H1 (cell line): ENCODE measurements at regions not wholly inside any gene's neighbourhood (a gene's known extent, or its start where the extent isn't known, plus 50 kb on each side); places are given as distances from the start of the nearest gene placed in this dataset.

Source experiments
- CTCF ChIA-PET: fragments of 300-600 bp; sonication (Branson Sonifier 250); formaldehyde crosslinking; loops from one replicate; lab custom pipeline; 2021; ENCODE audit not compliant: partially characterized antibody; lab: Charles Lee
- POLR2A ChIA-PET: fragments of 300-600 bp; sonication (Branson Sonifier 250); formaldehyde crosslinking; loops from one replicate; lab custom pipeline; 2021; ENCODE audit warnings: inconsistent platforms; ENCODE audit not compliant: partially characterized antibody; lab: Charles Lee
- DNase-seq, 2 experiments: peaks; one replicate each; pipeline versions ENCODE4 v3.0.0 to v3.0.0-alpha.2; 2010 to 2022; ENCODE audit warnings: low spot score in 2 of 2, low read depth in 1 of 2, mixed read lengths in 1 of 2
- FAIRE-seq: peaks from 2 replicates; lab custom pipeline; 2011; peaks lifted over from hg19 to GRCh38; lab: Jason Lieb, UNC
- H2AFZ ChIP-seq: 2 replicates; pipeline ENCODE4 v1.8.1; 2012; ENCODE audit warnings: low read length, inconsistent platforms
- H2AK5ac ChIP-seq: 2 replicates; pipeline ENCODE4 v1.6.1; 2013; ENCODE audit warnings: low read depth, low read length
- H2BK120ac ChIP-seq: replicated peaks from 2 replicates; pipeline ENCODE3; 2013; ENCODE audit warnings: low read depth, low read length, inconsistent platforms
- H2BK12ac ChIP-seq: 2 replicates; pipeline ENCODE4 v1.6.1; 2013; ENCODE audit warnings: low read depth, low read length
- H2BK15ac ChIP-seq: 2 replicates; pipeline ENCODE4 v1.6.1; 2013; ENCODE audit warnings: low read length
- H2BK20ac ChIP-seq: 2 replicates; pipeline ENCODE4 v1.6.1; 2013; ENCODE audit warnings: low read length
- H2BK5ac ChIP-seq: 2 replicates; pipeline ENCODE4 v1.6.1; 2013; ENCODE audit warnings: low read depth, low read length
- H3K14ac ChIP-seq: 2 replicates; pipeline ENCODE4 v1.6.1; 2013; ENCODE audit warnings: inconsistent platforms; ENCODE audit not compliant: insufficient read length
- H3K18ac ChIP-seq: 2 replicates; pipeline ENCODE4 v1.6.1; 2013; ENCODE audit warnings: low read length; ENCODE audit errors: extremely low read depth
- H3K23ac ChIP-seq: 2 replicates; pipeline ENCODE4 v1.6.1; 2013; ENCODE audit warnings: inconsistent platforms; ENCODE audit not compliant: insufficient read length
- H3K23me2 ChIP-seq: 2 replicates; pipeline ENCODE4 v1.6.1; 2013; ENCODE audit warnings: low read depth, low read length
- H3K27ac ChIP-seq: 2 replicates; pipeline ENCODE4 v1.6.1; 2011; ENCODE audit warnings: low read depth, low read length, inconsistent platforms
- H3K27me3 ChIP-seq, 4 experiments: replicated peaks in 1 of 4; 1 replicate in 1 of 4; 2 replicates in 3 of 4; pipeline versions ENCODE4 v1.6.1 to v1.8.1; 2011 to 2013; ENCODE audit warnings: low read length in 3 of 4, mild to moderate bottlenecking in 3 of 4, inconsistent platforms in 2 of 4, mixed read lengths in 2 of 4, moderate library complexity in 1 of 4; ENCODE audit not compliant: control insufficient read depth in 3 of 4, insufficient read depth in 3 of 4; ENCODE audit errors: extremely low read depth in 1 of 4
- H3K36me3 ChIP-seq, 4 experiments: 2 replicates each; pipeline versions ENCODE4 v1.6.1 to v1.8.1; 2011 to 2013; ENCODE audit warnings: mild to moderate bottlenecking in 4 of 4, low read length in 3 of 4, moderate library complexity in 2 of 4, control low read depth in 1 of 4, inconsistent platforms in 1 of 4; ENCODE audit not compliant: insufficient read depth in 4 of 4, control insufficient read depth in 2 of 4
- H3K4ac ChIP-seq: replicated peaks from 2 replicates; pipeline ENCODE3; 2013; ENCODE audit warnings: low read length, low read depth, mixed read lengths, inconsistent platforms; ENCODE audit not compliant: insufficient read length
- H3K4me1 ChIP-seq, 4 experiments: replicated peaks in 1 of 4; 1 replicate in 1 of 4; 2 replicates in 3 of 4; pipeline versions ENCODE4 v1.6.1 to v1.8.1; 2011 to 2013; ENCODE audit warnings: low read length in 3 of 4, inconsistent platforms in 2 of 4, mixed read lengths in 1 of 4; ENCODE audit not compliant: insufficient read depth in 4 of 4, control insufficient read depth in 3 of 4
- H3K4me2 ChIP-seq, 2 experiments: 2 replicates each; pipeline versions ENCODE4 v1.6.1 to v1.8.1; 2011 to 2013; ENCODE audit warnings: low read depth in 2 of 2, low read length in 2 of 2, control low read depth in 1 of 2, inconsistent platforms in 1 of 2, mild to moderate bottlenecking in 1 of 2; ENCODE audit not compliant: insufficient read depth in 1 of 2
- H3K4me3 ChIP-seq, 4 experiments: fragments of 200-600, 300-600 bp in 1 of 4; sonication (generic), shearing (Covaris generic), sonication (Bioruptor Twin) in 1 of 4; 2 replicates each; pipeline versions ENCODE4 v1.5.1 to v1.8.1; 2011 to 2016; ENCODE audit warnings: low read length in 4 of 4, low read depth in 3 of 4, control low read depth in 2 of 4, inconsistent platforms in 2 of 4, mild to moderate bottlenecking in 2 of 4, mixed read lengths in 1 of 4, moderate library complexity in 1 of 4; ENCODE audit not compliant: insufficient read depth in 2 of 4; ENCODE audit errors: extremely low read depth in 1 of 4
- H3K56ac ChIP-seq: replicated peaks from 2 replicates; pipeline ENCODE3; 2013; ENCODE audit warnings: low read depth, mild to moderate bottlenecking, mixed read lengths, low read length, inconsistent platforms; ENCODE audit not compliant: insufficient read length
- H3K79me1 ChIP-seq: 2 replicates; pipeline ENCODE4 v1.6.1; 2013; ENCODE audit warnings: low read depth, low read length, control low read depth
- H3K79me2 ChIP-seq, 2 experiments: 2 replicates each; pipeline versions ENCODE4 v1.6.1 to v1.8.1; 2012 to 2013; ENCODE audit warnings: low read length in 2 of 2, mild to moderate bottlenecking in 2 of 2, inconsistent platforms in 1 of 2; ENCODE audit not compliant: insufficient read depth in 2 of 2, control insufficient read depth in 1 of 2
- H3K9ac ChIP-seq, 4 experiments: replicated peaks in 1 of 4; 1 replicate in 1 of 4; 2 replicates in 3 of 4; pipeline versions ENCODE4 v1.6.1 to v1.8.1; 2011 to 2013; ENCODE audit warnings: low read depth in 3 of 4, low read length in 3 of 4, control low read depth in 2 of 4, mild to moderate bottlenecking in 2 of 4, moderate library complexity in 2 of 4, inconsistent platforms in 1 of 4; ENCODE audit errors: extremely low read depth in 1 of 4
- H3K9me3 ChIP-seq, 2 experiments: 2 replicates each; pipeline versions ENCODE4 v1.6.1 to v1.8.1; 2012 to 2013; ENCODE audit warnings: mild to moderate bottlenecking in 2 of 2, moderate library complexity in 2 of 2, control low read depth in 1 of 2, inconsistent platforms in 1 of 2, low read depth in 1 of 2, low read length in 1 of 2, mixed read lengths in 1 of 2; ENCODE audit not compliant: insufficient read depth in 2 of 2
- H4K20me1 ChIP-seq, 2 experiments: replicated peaks in 1 of 2; 2 replicates each; pipeline versions ENCODE3 to v1.8.1; 2011 to 2013; ENCODE audit warnings: inconsistent platforms in 2 of 2, low read length in 2 of 2, mild to moderate bottlenecking in 1 of 2; ENCODE audit not compliant: insufficient read depth in 2 of 2, control insufficient read depth in 1 of 2
- H4K5ac ChIP-seq: 2 replicates; pipeline ENCODE4 v1.6.1; 2013; ENCODE audit warnings: low read length, low read depth, mixed read lengths, inconsistent platforms; ENCODE audit not compliant: insufficient read length
- H4K8ac ChIP-seq: 2 replicates; pipeline ENCODE4 v1.8.0; 2013; ENCODE audit warnings: mild to moderate bottlenecking, moderate library complexity, low read length, inconsistent platforms; ENCODE audit not compliant: insufficient read depth; ENCODE audit errors: extremely low read depth
- H4K91ac ChIP-seq: replicated peaks from 2 replicates; pipeline ENCODE3; 2013; ENCODE audit warnings: low read length, mixed read lengths, inconsistent platforms; ENCODE audit not compliant: insufficient read length
- NANOG ChIP-seq: IDR thresholded peaks from 2 replicates; pipeline ENCODE4 v1.6.1; 2011; ENCODE audit warnings: low read length, low read depth, mild to moderate bottlenecking, inconsistent platforms; ENCODE audit not compliant: insufficient read depth, poor library complexity, severe bottlenecking
- RAD21 ChIP-seq, 2 experiments: IDR thresholded peaks in 1 of 2; conservative IDR thresholded peaks in 1 of 2; 2 replicates each; pipeline ENCODE4 v1.6.1; 2011; ENCODE audit warnings: low read depth in 2 of 2, low read length in 2 of 2, improper control_type of control experiment in 1 of 2, inconsistent platforms in 1 of 2, mild to moderate bottlenecking in 1 of 2, moderate library complexity in 1 of 2
- TAF7 ChIP-seq: optimal IDR thresholded peaks from 2 replicates; pipeline ENCODE3; 2011; ENCODE audit warnings: low read depth, mild to moderate bottlenecking, inconsistent platforms, low read length, moderate library complexity, borderline replicate concordance
- TF ChIP-seq, protein P1 (sequence below): IDR thresholded peaks from 2 replicates; pipeline ENCODE4 v1.6.1; 2012; ENCODE audit warnings: low read length, inconsistent platforms

DNA sequence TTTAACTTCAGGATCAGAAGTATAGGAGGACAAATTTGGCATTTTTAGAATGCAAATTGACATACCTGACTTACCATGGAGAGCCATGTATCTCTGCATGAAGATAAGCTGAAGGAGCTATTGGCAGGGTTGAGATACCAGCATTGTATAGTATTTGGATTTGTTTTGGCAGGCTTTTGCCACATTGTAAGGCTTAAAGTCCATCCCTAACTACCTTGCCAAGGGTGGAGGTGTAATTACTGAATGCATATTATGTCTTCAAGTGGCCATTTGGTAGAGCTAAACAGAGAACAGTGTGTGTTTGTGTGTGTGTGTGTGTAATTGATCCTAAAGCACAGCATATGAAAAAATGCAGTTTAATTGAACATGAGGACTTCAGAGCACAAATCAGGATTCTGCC, 324.7 kb downstream of the FAM170A start:
- no peaks in the 10 kb centered on the region for H3K27me3 ChIP-seq
- CTCF ChIA-PET = interaction anchor here (1.3 kb wide), 1 partner anchor 112 kb away, joined by 3 read pairs; no protein-coding TSS in a partner anchor
- H4K5ac ChIP-seq = no peak overlapping the region
- no peaks in the 10 kb centered on the region for H3K36me3 ChIP-seq
- no peaks in the 10 kb centered on the region for H4K20me1 ChIP-seq
- TF ChIP-seq, protein P1, sequence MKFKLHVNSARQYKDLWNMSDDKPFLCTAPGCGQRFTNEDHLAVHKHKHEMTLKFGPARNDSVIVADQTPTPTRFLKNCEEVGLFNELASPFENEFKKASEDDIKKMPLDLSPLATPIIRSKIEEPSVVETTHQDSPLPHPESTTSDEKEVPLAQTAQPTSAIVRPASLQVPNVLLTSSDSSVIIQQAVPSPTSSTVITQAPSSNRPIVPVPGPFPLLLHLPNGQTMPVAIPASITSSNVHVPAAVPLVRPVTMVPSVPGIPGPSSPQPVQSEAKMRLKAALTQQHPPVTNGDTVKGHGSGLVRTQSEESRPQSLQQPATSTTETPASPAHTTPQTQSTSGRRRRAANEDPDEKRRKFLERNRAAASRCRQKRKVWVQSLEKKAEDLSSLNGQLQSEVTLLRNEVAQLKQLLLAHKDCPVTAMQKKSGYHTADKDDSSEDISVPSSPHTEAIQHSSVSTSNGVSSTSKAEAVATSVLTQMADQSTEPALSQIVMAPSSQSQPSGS = no peak
- no peak for TF ChIP-seq RAD21 (IDR thresholded peaks at IDR 0.05 in 1 of 2, conservative IDR thresholded peaks at IDR 0.05 in 1 of 2; ENCODE audit: low read depth in 2 of 2, low read length in 2 of 2)
- TF ChIP-seq NANOG = no peak
- TF ChIP-seq TAF7 = no peak
- TF ChIP-seq, all 59 proteins: peak for 0
- no peak overlapping the region for H3K18ac ChIP-seq
- no peak overlapping the region for H4K8ac ChIP-seq
- no peak overlapping the region for H2AFZ ChIP-seq
- no peaks in the 10 kb centered on the region for H3K79me1 ChIP-seq
- H2BK5ac ChIP-seq = no peak overlapping the region
- DNase-seq (no peak), FAIRE-seq (no peak)
- H2BK20ac ChIP-seq = no peak overlapping the region
- H3K23ac ChIP-seq = no peak overlapping the region
- H3K4me1 ChIP-seq = peaks cover 2 to 9% (median 5%) of the 10 kb centered on the region in 4 experiments; a peak in 2 of 7 replicates
- H3K9me3 ChIP-seq = peaks cover 6 to 12% of the 10 kb centered on the region in 2 experiments; a peak in 2 of 4 replicates
- H3K79me2 ChIP-seq = no peaks in the 10 kb centered on the region
- H3K27ac ChIP-seq = no peak overlapping the region
- H4K91ac ChIP-seq = no peak overlapping the region
- POLR2A ChIA-PET = no interaction called here
- no peak overlapping the region for H2BK15ac ChIP-seq
- no peak overlapping the region for H2AK5ac ChIP-seq
- no peak overlapping the region for H3K14ac ChIP-seq
- no peak overlapping the region for H3K4me2 ChIP-seq
- H3K56ac ChIP-seq = no peak overlapping the region
- H3K4ac ChIP-seq = no peak overlapping the region
- H3K9ac ChIP-seq = no peak overlapping the region
- H3K23me2 ChIP-seq = no peaks in the 10 kb centered on the region
- no peak overlapping the region for H3K4me3 ChIP-seq
- no peak overlapping the region for H2BK12ac ChIP-seq
- H2BK120ac ChIP-seq = no peak overlapping the region
